Stimulated activated CD8-positive, alpha-beta memory T cell treated with anti-CD3 and anti-CD28 coated beads, Interleukin-2, amount 100 ng/mL, for 1 hour (primary cell): ENCODE measurements at regions not wholly inside any gene's neighbourhood (a gene's known extent, or its start where the extent isn't known, plus 50 kb on each side); places are given as distances from the start of the nearest gene placed in this dataset.

Source experiments
- DNase-seq, 2 donors: peaks; one replicate each; pipeline ENCODE4 v3.0.0-alpha.2; 2020; ENCODE audit warnings: low read depth in 2 of 2

- no peak for DNase-seq
Measured at GRCh38 chr9:20291201-20291600, 331.1 kb downstream of the MLLT3 start.

DNA sequence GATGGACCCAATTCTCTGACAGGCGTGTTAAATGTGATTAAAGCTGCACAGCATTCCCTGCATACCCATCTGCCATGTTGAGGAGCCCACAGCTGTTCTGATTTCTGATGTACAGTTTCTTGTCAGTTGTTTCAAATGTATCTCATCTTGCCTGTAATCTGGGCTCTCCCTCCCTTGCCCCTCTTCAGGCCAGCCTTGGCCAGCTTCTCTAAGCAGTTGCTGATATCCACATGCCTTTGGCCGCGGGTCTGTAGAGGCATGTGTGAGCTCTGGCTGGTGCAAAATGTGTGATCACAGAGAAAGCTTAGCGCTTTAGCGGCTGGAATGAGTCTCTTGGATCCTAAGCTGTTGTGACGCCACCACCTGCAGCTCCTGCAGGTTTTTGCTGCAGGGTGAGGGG, 332.0 kb downstream of the MLLT3 start:
- DNase-seq, result no peak

- no peak for DNase-seq
Measured at GRCh38 chr9:20289423-20290010, 332.8 kb downstream of the MLLT3 start.

DNA sequence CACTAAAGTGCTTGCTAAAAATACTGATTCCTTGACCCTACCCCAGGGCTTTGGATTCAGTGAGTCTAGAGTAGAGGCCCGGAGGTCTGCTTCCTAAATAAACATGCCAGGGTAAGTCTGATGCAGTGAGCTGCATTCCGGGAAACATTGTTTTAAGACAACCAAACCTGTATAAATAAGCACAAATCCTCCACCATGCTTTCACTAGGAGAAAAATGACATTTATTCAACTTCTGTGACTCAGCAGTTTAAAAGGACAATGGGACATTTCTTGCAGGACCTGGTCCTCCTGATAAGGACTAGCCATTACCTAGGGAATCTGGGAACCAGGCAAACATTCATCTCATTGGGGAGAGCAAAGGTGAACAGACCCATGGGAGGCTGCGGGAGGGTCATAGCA, 335.3 kb downstream of the MLLT3 start:
- no peak for DNase-seq

- no peak for DNase-seq
Measured at GRCh38 chr9:20286154-20286700, 336.1 kb downstream of the MLLT3 start.

DNA sequence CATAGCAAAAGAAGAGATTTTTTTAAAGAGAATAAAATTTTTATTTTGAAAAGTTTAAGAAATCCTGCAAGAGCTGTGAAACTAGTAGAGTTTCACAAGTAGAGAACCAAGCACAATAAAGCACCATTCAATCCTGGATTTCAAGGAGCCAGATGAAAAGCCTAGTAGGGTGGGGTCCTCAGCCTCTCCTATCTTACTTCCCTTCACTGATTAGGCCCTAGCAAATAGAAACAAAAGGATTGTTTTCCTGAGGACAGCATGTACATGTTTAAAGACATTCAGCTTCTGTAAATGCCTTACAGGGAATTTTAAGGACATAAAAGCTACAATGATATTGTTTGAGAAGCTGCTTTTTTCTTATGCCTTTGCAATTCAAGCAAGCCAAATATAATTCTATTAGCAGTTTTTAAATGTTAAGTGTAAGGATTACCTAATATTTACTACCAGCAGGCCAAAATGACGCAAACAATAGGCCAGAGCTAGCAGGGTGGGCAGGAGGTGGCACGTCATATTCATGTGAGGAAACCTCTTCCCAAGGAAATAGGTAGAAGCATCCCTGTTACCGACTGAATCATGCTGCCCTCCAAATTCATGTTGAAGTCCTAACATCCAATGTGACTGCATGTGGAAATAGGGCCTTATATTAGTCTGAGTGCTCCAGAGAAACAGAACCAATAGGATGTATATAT, 337.6 kb downstream of the MLLT3 start:
- DNase-seq, result no peak

DNA sequence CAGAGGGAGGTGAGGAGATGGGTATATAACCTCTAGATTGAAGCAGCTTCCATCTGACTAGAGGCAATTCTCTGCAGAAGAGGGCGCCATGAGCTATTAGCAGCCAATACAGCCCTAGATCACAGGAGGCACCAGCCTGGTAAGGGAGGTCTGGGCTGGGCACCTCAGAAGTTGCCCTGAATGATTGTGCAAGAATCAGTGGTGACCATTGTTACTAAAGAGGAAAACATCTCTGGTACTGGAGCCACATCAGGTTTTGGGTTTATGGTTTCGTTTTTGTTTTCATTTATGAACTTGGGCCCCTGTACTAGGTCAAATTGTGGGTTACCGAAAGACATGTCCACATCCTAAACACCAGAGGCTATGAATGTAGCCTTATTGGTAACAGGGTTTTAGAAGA, 342.0 kb downstream of the MLLT3 start:
- DNase-seq, result no peak

- DNase-seq, result no peak
Measured at GRCh38 chr9:20276762-20277161, 345.5 kb downstream of the MLLT3 start.

DNA sequence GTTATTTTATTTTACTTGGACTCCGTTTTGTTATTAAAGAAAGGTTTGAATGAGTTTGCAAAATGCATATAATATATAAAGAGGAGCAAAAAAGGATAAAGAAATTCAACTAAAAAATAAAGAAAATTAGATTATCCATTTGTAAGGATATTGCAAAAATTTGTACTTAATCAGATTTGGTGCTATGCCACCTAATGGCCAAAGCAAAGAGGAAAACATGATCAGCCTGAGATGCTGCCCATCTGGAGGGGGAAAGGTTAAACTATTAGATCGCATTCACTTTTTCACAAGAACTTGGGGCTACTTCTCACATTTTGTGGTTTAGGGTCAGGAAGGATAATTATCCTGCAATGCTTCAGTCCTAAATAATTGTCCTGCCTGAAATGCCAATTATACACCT, 350.6 kb downstream of the MLLT3 start:
- no peak for DNase-seq

GRCh38 chr9:20271096-20271495, 351.2 kb downstream of the MLLT3 start:
- no peak for DNase-seq

- DNase-seq, result no peak
Measured at GRCh38 chr9:20270161-20270560, 352.1 kb downstream of the MLLT3 start.

DNA sequence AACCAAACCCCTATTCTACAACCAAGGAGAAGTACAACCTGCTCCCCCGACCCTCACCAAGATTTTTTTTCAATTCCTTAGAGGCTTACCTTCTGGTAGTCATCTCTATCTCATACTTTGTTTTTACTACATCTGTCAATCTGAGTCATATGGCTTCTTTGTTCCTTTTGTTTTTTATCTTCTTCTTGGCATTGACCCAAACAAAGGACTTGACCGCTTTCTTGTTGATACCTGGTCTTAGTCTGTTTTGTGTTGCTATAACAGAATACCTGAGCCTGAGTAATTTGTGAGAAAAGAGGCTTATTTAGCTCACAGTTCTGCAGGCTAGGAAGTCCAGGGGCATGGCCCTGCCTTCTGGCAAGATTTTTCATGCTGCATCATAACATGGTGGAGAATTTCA, 352.7 kb downstream of the MLLT3 start:
- no peak for DNase-seq

GRCh38 chr9:20264896-20265295, 357.4 kb downstream of the MLLT3 start:
- no peak for DNase-seq

DNA sequence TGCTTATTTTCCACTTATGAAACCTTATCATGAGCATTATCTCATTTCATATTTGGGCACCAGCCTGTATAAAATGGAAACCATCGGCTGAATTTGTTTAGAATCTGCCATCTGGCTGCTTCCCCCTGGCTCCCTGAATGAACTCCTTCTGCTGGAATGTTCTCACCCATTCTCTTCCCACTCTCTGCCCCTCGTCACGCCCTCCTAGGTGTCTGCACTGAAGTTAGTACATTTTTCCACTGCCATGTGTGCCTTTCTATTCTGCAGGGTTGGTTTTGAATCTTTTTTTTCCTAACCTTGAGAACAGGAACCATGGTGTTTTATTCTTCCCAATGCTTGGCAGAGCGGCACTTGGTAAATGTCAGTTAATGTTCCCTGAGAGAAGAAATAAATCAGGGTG, 359.7 kb downstream of the MLLT3 start:
- DNase-seq, result no peak

DNA sequence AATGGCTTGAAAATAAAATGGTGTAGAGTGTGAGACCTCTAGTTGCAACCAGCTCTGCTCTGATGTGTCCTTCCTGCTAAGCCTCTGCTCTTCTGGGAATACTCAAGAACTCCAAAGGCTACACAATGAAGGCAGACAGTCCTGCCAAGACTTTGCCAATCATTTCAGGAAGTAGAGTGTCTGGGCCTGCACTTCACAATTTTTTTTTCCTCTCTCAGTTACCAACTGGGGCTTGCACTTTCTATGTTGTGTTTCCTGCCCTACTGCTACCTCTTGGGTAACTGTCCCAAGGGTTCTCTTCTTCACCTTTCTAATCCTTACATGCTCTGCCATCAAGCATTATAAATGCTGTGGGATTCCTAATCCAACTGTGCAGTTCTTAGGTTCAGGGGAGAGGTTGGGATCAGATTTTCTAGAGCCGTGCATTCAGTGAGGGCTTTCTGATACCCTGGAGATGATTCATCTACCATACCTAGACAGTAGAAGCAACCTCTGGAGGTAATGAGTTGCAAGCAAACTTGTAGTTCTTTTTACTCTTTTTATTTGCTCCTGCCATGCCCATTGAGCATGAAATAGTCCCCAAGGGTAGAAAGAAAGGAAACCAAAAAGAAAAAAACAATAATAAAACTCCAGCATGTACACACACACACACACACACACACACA, 365.9 kb downstream of the MLLT3 start:
- DNase-seq, result no peak

- no peak for DNase-seq
Measured at GRCh38 chr9:20255052-20255451, 367.2 kb downstream of the MLLT3 start.

GRCh38 chr9:20253635-20254034, 368.7 kb downstream of the MLLT3 start:
- no peak for DNase-seq

GRCh38 chr9:20252778-20253177, 369.5 kb downstream of the MLLT3 start:
- DNase-seq, result no peak

DNA sequence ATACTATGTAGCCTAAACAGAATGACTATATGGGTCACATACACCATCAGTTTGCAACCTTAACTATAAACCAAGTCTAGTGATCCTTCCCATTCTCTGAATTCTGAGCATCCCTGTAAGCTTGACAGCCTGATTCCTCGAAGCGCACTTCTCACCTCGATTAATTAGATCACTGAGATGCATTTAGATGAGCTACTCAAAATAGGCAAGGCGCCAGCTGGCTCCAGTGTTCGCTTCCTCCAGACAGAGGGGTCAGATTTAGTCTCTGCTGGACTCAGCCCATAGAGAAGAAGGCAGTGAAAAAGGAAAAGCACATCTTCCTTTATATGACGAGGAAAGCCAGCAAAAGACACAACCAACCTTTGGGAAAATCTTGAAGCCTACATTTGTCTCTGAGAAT, 371.5 kb downstream of the MLLT3 start:
- DNase-seq, result no peak

GRCh38 chr9:20244271-20244670, 378.0 kb downstream of the MLLT3 start:
- no peak for DNase-seq

DNA sequence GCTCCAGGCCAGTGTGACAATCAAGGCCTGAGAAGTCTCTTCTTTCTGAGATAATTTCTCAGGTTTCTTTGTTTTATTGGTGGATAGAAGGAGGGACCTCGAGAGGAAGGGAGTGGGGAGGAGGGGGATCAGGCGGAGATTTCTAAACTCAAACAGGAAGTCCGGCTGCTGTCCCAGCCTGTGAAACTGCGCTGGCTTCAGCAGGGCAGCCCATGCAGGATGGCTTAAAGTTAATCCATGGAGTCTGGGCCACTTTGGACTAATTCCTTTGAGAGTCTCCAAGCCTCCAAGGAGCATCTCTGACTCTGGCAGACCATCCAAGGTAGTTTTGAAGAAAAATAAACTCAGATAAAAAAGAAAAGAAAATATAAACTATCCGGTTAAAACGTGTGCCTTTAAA, 378.5 kb downstream of the MLLT3 start:
- no peak for DNase-seq

- no peak for DNase-seq
Measured at GRCh38 chr9:20242510-20243189, 379.6 kb downstream of the MLLT3 start.

DNA sequence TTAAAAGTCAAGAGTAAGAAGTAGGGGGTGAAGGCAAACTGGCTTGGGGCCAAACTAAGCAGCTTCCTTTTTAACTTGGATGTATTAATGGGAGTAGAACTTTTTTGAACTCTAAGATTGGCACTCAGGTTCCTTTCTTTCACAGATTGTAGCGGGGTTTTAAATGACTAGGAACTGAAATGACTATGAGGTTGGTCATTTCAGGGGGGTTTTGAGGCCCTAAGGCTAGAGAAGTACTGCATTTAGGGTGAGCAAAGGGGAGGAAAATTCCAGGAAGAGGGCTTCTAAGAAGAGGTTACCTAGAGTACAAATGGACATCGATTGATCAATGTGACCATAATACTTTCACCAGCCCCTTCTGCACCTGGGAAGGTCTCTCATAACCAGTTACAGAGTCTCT, 381.8 kb downstream of the MLLT3 start:
- DNase-seq, result no peak
